NCI-H1694 (cell line): ENCODE measurements at regions not wholly inside any gene's neighbourhood (a gene's known extent, or its start where the extent isn't known, plus 50 kb on each side); places are given as distances from the start of the nearest gene placed in this dataset.
"Not testable (repeated sequence)": the region's sequence is repeated elsewhere in the genome, so short reads cannot be mapped to it uniquely, and the experiment has no call there.

Experiments
- DNase-seq: peaks from one replicate; lab custom pipeline; 2025; lab: John Stamatoyannopoulos, UW

- no peak for DNase-seq
These were observed 129.6 kb downstream of the KCNE4 start for GRCh38 chr2:223181561-223181960.

GRCh38 chr2:223182356-223182755, 130.4 kb downstream of the KCNE4 start:
- no peak for DNase-seq

GRCh38 chr2:223185638-223186037, 133.6 kb downstream of the KCNE4 start:
- DNase-seq, result no peak

- DNase-seq, result no peak
These were observed 135.3 kb downstream of the KCNE4 start for GRCh38 chr2:223187256-223187655.

GRCh38 chr2:223190561-223191206, 138.7 kb downstream of the KCNE4 start:
- DNase-seq, result not testable (repeated sequence)

GRCh38 chr2:223196331-223196730, 144.3 kb downstream of the KCNE4 start:
- DNase-seq, result no peak

- DNase-seq, result no peak
These were observed 145.1 kb downstream of the KCNE4 start for GRCh38 chr2:223197046-223197445.

GRCh38 chr2:223199531-223200515, 147.8 kb downstream of the KCNE4 start:
- no peak for DNase-seq

- no peak for DNase-seq
These were observed 152.3 kb downstream of the KCNE4 start for GRCh38 chr2:223203971-223204929.

GRCh38 chr2:223210489-223210888, 158.5 kb downstream of the KCNE4 start:
- no peak for DNase-seq

- DNase-seq, result no peak
These were observed 162.6 kb downstream of the KCNE4 start for GRCh38 chr2:223214394-223215253.

GRCh38 chr2:223215254-223215516, 163.2 kb downstream of the KCNE4 start:
- DNase-seq, result no peak

GRCh38 chr2:223217373-223217772, 165.4 kb downstream of the KCNE4 start:
- no peak for DNase-seq

- no peak for DNase-seq
These were observed 166.7 kb downstream of the KCNE4 start for GRCh38 chr2:223218587-223219178.

- DNase-seq, result peak; percentile 13
These were observed 168.1 kb downstream of the KCNE4 start for GRCh38 chr2:223219872-223220657.

GRCh38 chr2:223220658-223220925, 168.6 kb downstream of the KCNE4 start:
- no peak for DNase-seq

GRCh38 chr2:223221139-223221835, 169.3 kb downstream of the KCNE4 start:
- no peak for DNase-seq

GRCh38 chr2:223222397-223222796, 170.4 kb downstream of the KCNE4 start:
- no peak for DNase-seq

GRCh38 chr2:223223156-223223555, 171.2 kb downstream of the KCNE4 start:
- DNase-seq, result no peak

GRCh38 chr2:223225266-223225665, 173.3 kb downstream of the KCNE4 start:
- DNase-seq, result no peak
